ENCODE measurements at regions not wholly inside any gene's neighbourhood (a gene's known extent, or its start where the extent isn't known, plus 50 kb on each side); places are given as distances from the start of the nearest gene placed in this dataset.
A peak's percentile ranks its signal among the peaks of the same experiment; 100 is the strongest.
"Not testable (repeated sequence)": the region's sequence is repeated elsewhere in the genome, so short reads cannot be mapped to it uniquely, and the experiment has no call there.

GRCh38 chrX:43386875-43387274, 269.2 kb upstream of the MAOA start:
- ATAC-seq = peak; percentile 32 to 60

- no peak for ATAC-seq
Observed at GRCh38 chrX:43405191-43405590, 250.9 kb upstream of the MAOA start.

- no peak for ATAC-seq
Observed at GRCh38 chrX:43423876-43424275, 232.2 kb upstream of the MAOA start.

- ATAC-seq = no peak
Observed at GRCh38 chrX:43436517-43436916, 219.6 kb upstream of the MAOA start.

- ATAC-seq = peak; percentile 74 to 77
Observed at GRCh38 chrX:43446752-43447151, 209.3 kb upstream of the MAOA start.

- ATAC-seq = no peak
Observed at GRCh38 chrX:43448688-43449087, 207.4 kb upstream of the MAOA start.

GRCh38 chrX:43450355-43450754, 205.7 kb upstream of the MAOA start:
- ATAC-seq = no peak

GRCh38 chrX:43451976-43452686, 204.0 kb upstream of the MAOA start:
- not testable (repeated sequence) for ATAC-seq

GRCh38 chrX:43456063-43456462, 200.0 kb upstream of the MAOA start:
- ATAC-seq = no peak

GRCh38 chrX:43456906-43457305, 199.2 kb upstream of the MAOA start:
- ATAC-seq = no peak

- no peak for ATAC-seq
Observed at GRCh38 chrX:43467608-43468234, 188.4 kb upstream of the MAOA start.

- peak; percentile 98 to 99 for ATAC-seq
Observed at GRCh38 chrX:43469391-43470054, 186.6 kb upstream of the MAOA start.

GRCh38 chrX:43474321-43474720, 181.8 kb upstream of the MAOA start:
- ATAC-seq = no peak

- ATAC-seq = no peak
Observed at GRCh38 chrX:43479070-43479469, 177.0 kb upstream of the MAOA start.

- ATAC-seq = peak in 1 of 2 donors; percentile 43
Observed at GRCh38 chrX:43479850-43480249, 176.2 kb upstream of the MAOA start.

- ATAC-seq = no peak
Observed at GRCh38 chrX:43481576-43481975, 174.5 kb upstream of the MAOA start.

- no peak for ATAC-seq
Observed at GRCh38 chrX:43493756-43494155, 162.3 kb upstream of the MAOA start.

- ATAC-seq = no peak
Observed at GRCh38 chrX:43500246-43500645, 155.9 kb upstream of the MAOA start.

GRCh38 chrX:43500996-43501694, 155.0 kb upstream of the MAOA start:
- ATAC-seq = no peak

GRCh38 chrX:43504394-43504793, 151.7 kb upstream of the MAOA start:
- ATAC-seq = no peak

- ATAC-seq = no peak
Observed at GRCh38 chrX:43505769-43506168, 150.3 kb upstream of the MAOA start.

GRCh38 chrX:43508694-43509093, 147.4 kb upstream of the MAOA start:
- no peak for ATAC-seq

- ATAC-seq = no peak
Observed at GRCh38 chrX:43510209-43510608, 145.9 kb upstream of the MAOA start.
